ENCODE measurements at regions not wholly inside any gene's neighbourhood (a gene's known extent, or its start where the extent isn't known, plus 50 kb on each side); places are given as distances from the start of the nearest gene placed in this dataset.
A peak's percentile ranks its signal among the peaks of the same experiment; 100 is the strongest.

- Histone ChIP-seq H3K27ac (no peak overlapping the region), H3K9me3 (no peaks in the 10 kb centered on the region), H3K4me3 (no peak overlapping the region), H3K36me3 (no peaks in the 10 kb centered on the region), H3K4me1 (peaks cover 0 to 5% (median 0%) of the 10 kb centered on the region in 6 donors), H3K27me3 (replicated peaks in 1 of 7) (no peaks in the 10 kb centered on the region)
- WGBS, 5 donors, result 69 to 83% (median 77%) methylated on average over 11 of the region's 11 CpGs
- intact Hi-C loops (cut with DNase I; ENCODE audit: low total_unique reads), result no loop called here
- TF ChIP-seq POLR2AphosphoS5 (IDR thresholded peaks at IDR 0.05), result no peak
- no peak for TF ChIP-seq POLR2A (IDR thresholded peaks at IDR 0.05)
- no peak for TF ChIP-seq CTCF (IDR thresholded peaks at IDR 0.05 in 8 of 11, conservative IDR thresholded peaks at IDR 0.05 in 3 of 11)
- DNase-seq, result no peak
Observed at GRCh38 chr22:19586922-19587684, 62.9 kb upstream of the CLDN5 start.

GRCh38 chr22:19590696-19591095 is 66.5 kb upstream of the CLDN5 start:
- Histone ChIP-seq H3K27me3 (replicated peaks in 1 of 7) (no peaks in the 10 kb centered on the region), H3K9me3 (no peaks in the 10 kb centered on the region), H3K4me3 (no peak overlapping the region), H3K36me3 (no peaks in the 10 kb centered on the region), H3K4me1 (peaks cover 0 to 18% (median 0%) of the 10 kb centered on the region in 6 donors), H3K27ac (no peak overlapping the region)
- peak; percentile 13 for DNase-seq
- WGBS, 5 donors, result 80 to 89% (median 86%) methylated on average over 5 of the region's 5 CpGs
- intact Hi-C loops (cut with DNase I; ENCODE audit: low total_unique reads), result no loop called here
- TF ChIP-seq POLR2A (IDR thresholded peaks at IDR 0.05), result no peak
- no peak for TF ChIP-seq CTCF (IDR thresholded peaks at IDR 0.05 in 8 of 11, conservative IDR thresholded peaks at IDR 0.05 in 3 of 11)
- no peak for TF ChIP-seq POLR2AphosphoS5 (IDR thresholded peaks at IDR 0.05)

GRCh38 chr22:19591568-19591967 is 67.4 kb upstream of the CLDN5 start:
- no peak for TF ChIP-seq POLR2A (IDR thresholded peaks at IDR 0.05)
- TF ChIP-seq POLR2AphosphoS5 (IDR thresholded peaks at IDR 0.05), result no peak
- WGBS, 5 donors, result 46 to 70% (median 55%) methylated on average over 2 of the region's 2 CpGs
- H3K4me1 ChIP-seq, result peaks cover 0 to 22% (median 2%) of the 10 kb centered on the region in 6 donors
- no peak overlapping the region for H3K4me3 ChIP-seq
- H3K27ac ChIP-seq, result peak overlapping the region in 1 of 8 donors; percentile 4
- no peak for DNase-seq
- H3K27me3 ChIP-seq (replicated peaks in 1 of 7), result no peaks in the 10 kb centered on the region
- H3K36me3 ChIP-seq, result no peaks in the 10 kb centered on the region
- intact Hi-C loops (cut with DNase I; ENCODE audit: low total_unique reads), result no loop called here
- H3K9me3 ChIP-seq, result no peaks in the 10 kb centered on the region

- Histone ChIP-seq H3K4me3 (no peak overlapping the region), H3K4me1 (peaks cover 0 to 29% (median 8%) of the 10 kb centered on the region in 6 donors), H3K36me3 (no peaks in the 10 kb centered on the region), H3K9me3 (no peaks in the 10 kb centered on the region), H3K27me3 (replicated peaks in 1 of 7) (no peaks in the 10 kb centered on the region), H3K27ac (no peak overlapping the region)
- TF ChIP-seq POLR2AphosphoS5 (IDR thresholded peaks at IDR 0.05) (no peak), POLR2A (IDR thresholded peaks at IDR 0.05) (no peak), CTCF (IDR thresholded peaks at IDR 0.05 in 8 of 11, conservative IDR thresholded peaks at IDR 0.05 in 3 of 11) (no peak)
- DNase-seq, result no peak
- intact Hi-C loops (cut with DNase I; ENCODE audit: low total_unique reads), result no loop called here
- 94 to 97% (median 95%) methylated on average over 3 to 4 of the region's 4 CpGs for WGBS, 5 donors
Observed at GRCh38 chr22:19592464-19592863, 68.3 kb upstream of the CLDN5 start.
